ENCODE measurements at regions not wholly inside any gene's neighbourhood (a gene's known extent, or its start where the extent isn't known, plus 50 kb on each side); places are given as distances from the start of the nearest gene placed in this dataset.
A peak's percentile ranks its signal among the peaks of the same experiment; 100 is the strongest.
"Not testable (repeated sequence)": the region's sequence is repeated elsewhere in the genome, so short reads cannot be mapped to it uniquely, and the experiment has no call there.

GRCh38 chr16:13631916-13632315, 288.0 kb upstream of the ERCC4 start:
- no peaks in the 10 kb centered on the region for H3K27me3 ChIP-seq
- WGBS (ENCODE audit: low lambda C conversion rate, missing lambda C conversion rate) = 47% methylated on average over 4 of the region's 4 CpGs
- H3K9me3 ChIP-seq (ENCODE audit: low read depth) = no peaks in the 10 kb centered on the region
- H3K79me2 ChIP-seq = no peaks in the 10 kb centered on the region
- H3K4me2 ChIP-seq = no peak overlapping the region
- H4K20me1 ChIP-seq (ENCODE audit: insufficient read depth, poor library complexity, severe bottlenecking) = no peaks in the 10 kb centered on the region
- no peak overlapping the region for H2AFZ ChIP-seq
- TF ChIP-seq EZH2 (IDR thresholded peaks at IDR 0.05; ENCODE audit: borderline replicate concordance) = no peak
- TF ChIP-seq, protein P1, sequence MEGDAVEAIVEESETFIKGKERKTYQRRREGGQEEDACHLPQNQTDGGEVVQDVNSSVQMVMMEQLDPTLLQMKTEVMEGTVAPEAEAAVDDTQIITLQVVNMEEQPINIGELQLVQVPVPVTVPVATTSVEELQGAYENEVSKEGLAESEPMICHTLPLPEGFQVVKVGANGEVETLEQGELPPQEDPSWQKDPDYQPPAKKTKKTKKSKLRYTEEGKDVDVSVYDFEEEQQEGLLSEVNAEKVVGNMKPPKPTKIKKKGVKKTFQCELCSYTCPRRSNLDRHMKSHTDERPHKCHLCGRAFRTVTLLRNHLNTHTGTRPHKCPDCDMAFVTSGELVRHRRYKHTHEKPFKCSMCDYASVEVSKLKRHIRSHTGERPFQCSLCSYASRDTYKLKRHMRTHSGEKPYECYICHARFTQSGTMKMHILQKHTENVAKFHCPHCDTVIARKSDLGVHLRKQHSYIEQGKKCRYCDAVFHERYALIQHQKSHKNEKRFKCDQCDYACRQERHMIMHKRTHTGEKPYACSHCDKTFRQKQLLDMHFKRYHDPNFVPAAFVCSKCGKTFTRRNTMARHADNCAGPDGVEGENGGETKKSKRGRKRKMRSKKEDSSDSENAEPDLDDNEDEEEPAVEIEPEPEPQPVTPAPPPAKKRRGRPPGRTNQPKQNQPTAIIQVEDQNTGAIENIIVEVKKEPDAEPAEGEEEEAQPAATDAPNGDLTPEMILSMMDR (IDR thresholded peaks at IDR 0.05; ENCODE audit: poor library complexity) = no peak
- no peak for TF ChIP-seq EZH2phosphoT487 (IDR thresholded peaks at IDR 0.05; ENCODE audit: low read depth, severe bottlenecking, unreplicated experiment)
- H3K36me3 ChIP-seq (replicated peaks; ENCODE audit: insufficient read depth, low read depth) = no peaks in the 10 kb centered on the region
- H3K27ac ChIP-seq = peak overlapping the region; percentile 71
- H3K4me1 ChIP-seq (ENCODE audit: insufficient read depth) = peaks cover 22% of the 10 kb centered on the region
- no peak for DNase-seq (ENCODE audit: low spot score)
- no peak overlapping the region for H3K4me3 ChIP-seq
- H3K9me2 ChIP-seq (replicated peaks; ENCODE audit: insufficient read depth) = no peaks in the 10 kb centered on the region

GRCh38 chr16:13632504-13632903, 287.4 kb upstream of the ERCC4 start:
- H4K20me1 ChIP-seq (ENCODE audit: insufficient read depth, poor library complexity, severe bottlenecking); DNase-seq (ENCODE audit: low spot score); H3K4me2 ChIP-seq; H3K4me3 ChIP-seq; H3K79me2 ChIP-seq; H3K36me3 ChIP-seq (replicated peaks; ENCODE audit: insufficient read depth, low read depth); H3K9me2 ChIP-seq (replicated peaks; ENCODE audit: insufficient read depth); H3K9me3 ChIP-seq (ENCODE audit: low read depth); H3K27me3 ChIP-seq; H2AFZ ChIP-seq: not testable (repeated sequence)
- Histone ChIP-seq H3K27ac (peak overlapping the region; percentile 71), H3K4me1 (ENCODE audit: insufficient read depth) (peaks cover 22% of the 10 kb centered on the region)
- 83% methylated on average over 6 of the region's 6 CpGs for WGBS (ENCODE audit: low lambda C conversion rate, missing lambda C conversion rate)

DNA sequence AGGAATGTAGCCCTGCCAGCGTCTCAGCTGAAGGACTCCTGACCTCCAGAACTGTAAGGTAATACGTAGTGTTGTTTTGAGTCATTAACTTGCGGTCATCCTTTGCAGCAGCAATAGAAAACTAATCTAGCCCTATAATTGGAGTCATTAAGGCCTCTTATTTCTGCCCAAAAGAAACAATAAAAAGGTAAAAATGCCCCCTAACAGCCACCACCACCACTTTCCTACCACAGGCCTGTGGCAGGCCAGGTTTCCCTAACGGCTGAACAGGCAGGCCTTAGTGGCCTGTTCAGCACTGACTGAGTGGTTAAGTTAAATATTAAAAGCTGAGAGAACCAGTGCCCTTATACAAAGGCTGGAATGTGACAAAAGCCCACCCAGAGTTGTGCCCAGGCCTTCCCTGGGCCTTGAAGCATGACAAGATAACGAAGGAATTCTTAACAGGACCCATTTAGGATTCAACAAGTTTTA, 286.5 kb upstream of the ERCC4 start:
- H3K4me3 ChIP-seq = no peak overlapping the region
- TF ChIP-seq, protein P1 (IDR thresholded peaks at IDR 0.05; ENCODE audit: poor library complexity) = no peak
- TF ChIP-seq EZH2phosphoT487 (IDR thresholded peaks at IDR 0.05; ENCODE audit: low read depth, severe bottlenecking, unreplicated experiment) (no peak), EZH2 (IDR thresholded peaks at IDR 0.05; ENCODE audit: borderline replicate concordance) (no peak)
- H4K20me1 ChIP-seq (ENCODE audit: insufficient read depth, poor library complexity, severe bottlenecking) = no peaks in the 10 kb centered on the region
- peak overlapping the region; percentile 71 for H3K27ac ChIP-seq
- no peak overlapping the region for H2AFZ ChIP-seq
- H3K36me3 ChIP-seq (replicated peaks; ENCODE audit: insufficient read depth, low read depth) = no peaks in the 10 kb centered on the region
- H3K79me2 ChIP-seq = no peaks in the 10 kb centered on the region
- H3K27me3 ChIP-seq = no peaks in the 10 kb centered on the region
- no peak overlapping the region for H3K4me2 ChIP-seq
- peaks cover 22% of the 10 kb centered on the region for H3K4me1 ChIP-seq (ENCODE audit: insufficient read depth)
- H3K9me2 ChIP-seq (replicated peaks; ENCODE audit: insufficient read depth) = no peaks in the 10 kb centered on the region
- H3K9me3 ChIP-seq (ENCODE audit: low read depth) = no peaks in the 10 kb centered on the region
- DNase-seq (ENCODE audit: low spot score) = no peak
- WGBS (ENCODE audit: low lambda C conversion rate, missing lambda C conversion rate) = 36% methylated on average over 5 of the region's 5 CpGs

GRCh38 chr16:13634253-13634652, 285.7 kb upstream of the ERCC4 start:
- Histone ChIP-seq H3K4me2 (no peak overlapping the region), H3K79me2 (no peaks in the 10 kb centered on the region), H3K27ac (no peak overlapping the region), H3K9me2 (replicated peaks; ENCODE audit: insufficient read depth) (no peaks in the 10 kb centered on the region), H4K20me1 (ENCODE audit: insufficient read depth, poor library complexity, severe bottlenecking) (no peaks in the 10 kb centered on the region), H3K4me1 (ENCODE audit: insufficient read depth) (peaks cover 22% of the 10 kb centered on the region), H2AFZ (no peak overlapping the region), H3K36me3 (replicated peaks; ENCODE audit: insufficient read depth, low read depth) (no peaks in the 10 kb centered on the region), H3K27me3 (no peaks in the 10 kb centered on the region), H3K9me3 (ENCODE audit: low read depth) (no peaks in the 10 kb centered on the region), H3K4me3 (no peak overlapping the region)
- no peak for TF ChIP-seq EZH2 (IDR thresholded peaks at IDR 0.05; ENCODE audit: borderline replicate concordance)
- no peak for TF ChIP-seq EZH2phosphoT487 (IDR thresholded peaks at IDR 0.05; ENCODE audit: low read depth, severe bottlenecking, unreplicated experiment)
- TF ChIP-seq, protein P1 (IDR thresholded peaks at IDR 0.05; ENCODE audit: poor library complexity) = no peak
- no peak for DNase-seq (ENCODE audit: low spot score)
- WGBS (ENCODE audit: low lambda C conversion rate, missing lambda C conversion rate) = 88% methylated on average over 1 of the region's 1 CpG

All from hepatocyte (in vitro differentiated cells).